Keratinocyte (primary cell): ENCODE measurements at regions not wholly inside any gene's neighbourhood (a gene's known extent, or its start where the extent isn't known, plus 50 kb on each side); places are given as distances from the start of the nearest gene placed in this dataset.

Source experiments
- EZH2 ChIP-seq: IDR thresholded peaks from one replicate; pipeline ENCODE4 v1.6.1; 2012; ENCODE audit warnings: inconsistent platforms, mild to moderate bottlenecking, low read length, moderate library complexity
- TF ChIP-seq, protein P1 (sequence below), 3 experiments: IDR thresholded peaks in 1 of 3; conservative IDR thresholded peaks in 1 of 3; optimal IDR thresholded peaks in 1 of 3; 2 replicates in 2 of 3; 3 replicates in 1 of 3; pipeline versions ENCODE3 to v1.5.1; 2011; ENCODE audit warnings: low read length in 3 of 3, mild to moderate bottlenecking in 3 of 3, moderate library complexity in 2 of 3, control low read depth in 1 of 3, inconsistent platforms in 1 of 3; ENCODE audit not compliant: insufficient read depth in 2 of 3; ENCODE audit errors: extremely low read depth in 1 of 3

DNA sequence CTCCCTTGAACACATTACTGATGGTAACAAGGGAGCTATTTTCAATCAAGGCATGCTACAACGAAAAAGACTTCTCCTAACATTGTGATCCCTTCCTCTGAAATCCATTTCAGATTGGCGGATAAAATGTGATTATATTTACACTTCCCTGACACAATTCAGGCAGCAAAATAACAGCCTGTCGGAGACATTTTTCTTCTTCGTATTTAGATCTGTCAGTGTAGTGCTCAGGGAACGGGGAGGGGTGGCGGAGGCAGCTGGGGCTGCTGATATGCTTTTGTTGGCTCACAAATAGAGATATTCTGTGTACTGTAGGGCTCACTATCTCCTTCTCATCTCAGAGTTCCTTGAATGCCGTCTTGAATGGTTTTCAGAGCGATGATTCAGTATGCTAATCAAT lies 1261.7 kb upstream of the AUTS2 start:
- TF ChIP-seq, protein P1, sequence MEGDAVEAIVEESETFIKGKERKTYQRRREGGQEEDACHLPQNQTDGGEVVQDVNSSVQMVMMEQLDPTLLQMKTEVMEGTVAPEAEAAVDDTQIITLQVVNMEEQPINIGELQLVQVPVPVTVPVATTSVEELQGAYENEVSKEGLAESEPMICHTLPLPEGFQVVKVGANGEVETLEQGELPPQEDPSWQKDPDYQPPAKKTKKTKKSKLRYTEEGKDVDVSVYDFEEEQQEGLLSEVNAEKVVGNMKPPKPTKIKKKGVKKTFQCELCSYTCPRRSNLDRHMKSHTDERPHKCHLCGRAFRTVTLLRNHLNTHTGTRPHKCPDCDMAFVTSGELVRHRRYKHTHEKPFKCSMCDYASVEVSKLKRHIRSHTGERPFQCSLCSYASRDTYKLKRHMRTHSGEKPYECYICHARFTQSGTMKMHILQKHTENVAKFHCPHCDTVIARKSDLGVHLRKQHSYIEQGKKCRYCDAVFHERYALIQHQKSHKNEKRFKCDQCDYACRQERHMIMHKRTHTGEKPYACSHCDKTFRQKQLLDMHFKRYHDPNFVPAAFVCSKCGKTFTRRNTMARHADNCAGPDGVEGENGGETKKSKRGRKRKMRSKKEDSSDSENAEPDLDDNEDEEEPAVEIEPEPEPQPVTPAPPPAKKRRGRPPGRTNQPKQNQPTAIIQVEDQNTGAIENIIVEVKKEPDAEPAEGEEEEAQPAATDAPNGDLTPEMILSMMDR (optimal IDR thresholded peaks at IDR 0.05 in 1 of 3, IDR thresholded peaks at IDR 0.05 in 1 of 3, conservative IDR thresholded peaks at IDR 0.05 in 1 of 3; ENCODE audit: extremely low read depth in 1 of 3, insufficient read depth in 2 of 3, low read length in 3 of 3) = no peak
- TF ChIP-seq EZH2 = no peak
